HFF-Myc (cell line): ENCODE measurements at regions not wholly inside any gene's neighbourhood (a gene's known extent, or its start where the extent isn't known, plus 50 kb on each side); places are given as distances from the start of the nearest gene placed in this dataset.

Source experiments
- DNase-seq: peaks from one replicate; pipeline ENCODE4 v3.0.0-alpha.2; 2011; ENCODE audit warnings: low read depth; ENCODE audit errors: extremely low read depth
- H3K4me3 ChIP-seq: replicated peaks from 2 replicates; pipeline ENCODE4 v1.5.1; 2011; ENCODE audit warnings: low read depth, mild to moderate bottlenecking, control low read depth, low read length
- TF ChIP-seq, protein P1 (sequence below): IDR thresholded peaks from 2 replicates; pipeline ENCODE4 v1.5.1; 2012; ENCODE audit warnings: mild to moderate bottlenecking, low read depth, low read length, control low read depth; ENCODE audit errors: missing control alignments

GRCh38 chr22:27204817-27205216 lies 547.4 kb downstream of the MIAT start:
- H3K4me3 ChIP-seq = no peak overlapping the region
- TF ChIP-seq, protein P1, sequence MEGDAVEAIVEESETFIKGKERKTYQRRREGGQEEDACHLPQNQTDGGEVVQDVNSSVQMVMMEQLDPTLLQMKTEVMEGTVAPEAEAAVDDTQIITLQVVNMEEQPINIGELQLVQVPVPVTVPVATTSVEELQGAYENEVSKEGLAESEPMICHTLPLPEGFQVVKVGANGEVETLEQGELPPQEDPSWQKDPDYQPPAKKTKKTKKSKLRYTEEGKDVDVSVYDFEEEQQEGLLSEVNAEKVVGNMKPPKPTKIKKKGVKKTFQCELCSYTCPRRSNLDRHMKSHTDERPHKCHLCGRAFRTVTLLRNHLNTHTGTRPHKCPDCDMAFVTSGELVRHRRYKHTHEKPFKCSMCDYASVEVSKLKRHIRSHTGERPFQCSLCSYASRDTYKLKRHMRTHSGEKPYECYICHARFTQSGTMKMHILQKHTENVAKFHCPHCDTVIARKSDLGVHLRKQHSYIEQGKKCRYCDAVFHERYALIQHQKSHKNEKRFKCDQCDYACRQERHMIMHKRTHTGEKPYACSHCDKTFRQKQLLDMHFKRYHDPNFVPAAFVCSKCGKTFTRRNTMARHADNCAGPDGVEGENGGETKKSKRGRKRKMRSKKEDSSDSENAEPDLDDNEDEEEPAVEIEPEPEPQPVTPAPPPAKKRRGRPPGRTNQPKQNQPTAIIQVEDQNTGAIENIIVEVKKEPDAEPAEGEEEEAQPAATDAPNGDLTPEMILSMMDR = no peak
- no peak for DNase-seq

- TF ChIP-seq, protein P1 = no peak
- DNase-seq = no peak
- no peak overlapping the region for H3K4me3 ChIP-seq
These were observed 548.3 kb downstream of the MIAT start for GRCh38 chr22:27205492-27206373.

DNA sequence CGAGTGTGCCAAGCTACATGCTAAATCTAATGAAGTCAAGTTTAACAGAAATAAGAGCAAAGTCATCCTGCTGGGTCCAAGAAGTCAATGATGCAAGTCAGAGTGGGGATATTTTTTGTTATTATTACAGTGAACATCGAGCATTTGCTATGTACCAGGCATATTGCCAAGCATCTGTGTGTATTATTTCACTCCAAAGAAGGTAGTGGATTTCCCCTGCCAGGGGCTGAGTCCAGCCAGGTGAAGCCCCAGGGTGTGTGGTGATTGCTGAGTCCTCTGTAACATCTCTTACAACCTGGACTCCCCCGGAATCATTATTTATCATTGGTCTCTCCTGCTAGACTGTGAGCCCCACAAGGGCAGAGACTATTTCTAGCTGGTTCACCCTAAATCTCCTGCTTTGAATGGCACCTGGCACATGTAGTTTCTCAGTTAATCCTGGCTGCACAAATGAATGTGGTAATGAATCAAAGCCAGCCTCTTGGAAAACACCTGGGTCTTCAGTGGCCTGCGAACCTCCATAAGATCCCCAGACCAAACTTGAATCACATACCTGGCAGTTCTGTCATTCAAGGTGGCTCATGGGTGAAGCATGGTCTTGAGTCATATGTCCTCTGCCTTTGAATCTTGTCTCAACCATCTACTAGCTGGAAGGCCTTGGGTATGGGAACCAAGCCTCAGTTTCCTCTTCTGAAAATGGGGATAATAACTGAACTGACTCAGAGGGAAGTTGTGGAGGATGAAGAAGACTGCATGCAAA lies 549.2 kb downstream of the MIAT start:
- H3K4me3 ChIP-seq = no peak overlapping the region
- TF ChIP-seq, protein P1 = no peak
- DNase-seq = no peak

DNA sequence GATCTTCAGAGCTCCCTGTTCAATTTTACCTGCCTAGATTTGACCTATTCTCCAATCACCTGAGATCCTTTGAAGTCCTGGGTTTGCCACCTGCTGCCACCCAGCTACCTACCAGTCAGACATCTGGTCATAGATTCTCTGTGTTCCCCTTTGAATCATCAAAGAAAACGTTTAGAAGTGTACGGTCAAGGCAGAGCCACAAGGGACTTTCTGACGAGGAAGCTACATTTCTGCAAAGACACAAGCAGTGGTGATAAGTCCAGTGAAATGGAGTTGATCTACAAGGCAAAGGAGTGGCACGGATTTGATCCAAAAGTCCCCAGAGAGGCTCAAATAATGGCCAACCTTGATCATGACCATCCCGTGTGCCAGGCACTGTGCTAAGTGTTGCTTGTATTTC lies 549.9 kb downstream of the MIAT start:
- no peak for DNase-seq
- no peak overlapping the region for H3K4me3 ChIP-seq
- TF ChIP-seq, protein P1 = no peak

- no peak for DNase-seq
- TF ChIP-seq, protein P1 = no peak
- H3K4me3 ChIP-seq = no peak overlapping the region
These were observed 550.5 kb downstream of the MIAT start for GRCh38 chr22:27207907-27208306.

GRCh38 chr22:27210111-27210730 lies 552.8 kb downstream of the MIAT start:
- TF ChIP-seq, protein P1 = no peak
- no peak for DNase-seq
- H3K4me3 ChIP-seq = no peak overlapping the region
